ENCODE measurements at regions not wholly inside any gene's neighbourhood (a gene's known extent, or its start where the extent isn't known, plus 50 kb on each side); places are given as distances from the start of the nearest gene placed in this dataset.

DNA sequence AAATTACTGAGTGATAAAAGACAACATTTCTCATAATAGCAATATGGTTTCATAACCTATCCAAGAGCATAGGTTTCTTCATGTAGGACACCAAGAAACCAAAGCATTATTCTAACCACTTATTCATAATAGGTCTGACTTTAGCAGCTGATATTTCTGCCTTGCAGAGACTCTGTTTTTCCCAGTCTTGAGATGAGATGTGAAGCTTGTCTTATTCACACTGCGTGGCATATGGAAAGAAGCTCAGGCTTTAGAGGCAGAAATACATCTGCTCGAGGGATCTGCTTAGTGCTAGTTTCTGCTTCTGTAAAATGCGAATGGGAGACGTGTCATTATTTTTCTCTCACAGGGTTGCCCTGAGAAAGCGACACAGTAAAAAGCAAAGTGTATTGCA lies 232.0 kb upstream of the SPRY2 start:
- TF ChIP-seq, protein P1, sequence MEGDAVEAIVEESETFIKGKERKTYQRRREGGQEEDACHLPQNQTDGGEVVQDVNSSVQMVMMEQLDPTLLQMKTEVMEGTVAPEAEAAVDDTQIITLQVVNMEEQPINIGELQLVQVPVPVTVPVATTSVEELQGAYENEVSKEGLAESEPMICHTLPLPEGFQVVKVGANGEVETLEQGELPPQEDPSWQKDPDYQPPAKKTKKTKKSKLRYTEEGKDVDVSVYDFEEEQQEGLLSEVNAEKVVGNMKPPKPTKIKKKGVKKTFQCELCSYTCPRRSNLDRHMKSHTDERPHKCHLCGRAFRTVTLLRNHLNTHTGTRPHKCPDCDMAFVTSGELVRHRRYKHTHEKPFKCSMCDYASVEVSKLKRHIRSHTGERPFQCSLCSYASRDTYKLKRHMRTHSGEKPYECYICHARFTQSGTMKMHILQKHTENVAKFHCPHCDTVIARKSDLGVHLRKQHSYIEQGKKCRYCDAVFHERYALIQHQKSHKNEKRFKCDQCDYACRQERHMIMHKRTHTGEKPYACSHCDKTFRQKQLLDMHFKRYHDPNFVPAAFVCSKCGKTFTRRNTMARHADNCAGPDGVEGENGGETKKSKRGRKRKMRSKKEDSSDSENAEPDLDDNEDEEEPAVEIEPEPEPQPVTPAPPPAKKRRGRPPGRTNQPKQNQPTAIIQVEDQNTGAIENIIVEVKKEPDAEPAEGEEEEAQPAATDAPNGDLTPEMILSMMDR (IDR thresholded peaks at IDR 0.05; ENCODE audit: poor library complexity): no peak
- no peak for TF ChIP-seq EZH2phosphoT487 (IDR thresholded peaks at IDR 0.05; ENCODE audit: low read depth, severe bottlenecking, unreplicated experiment)

Data from hepatocyte (in vitro differentiated cells).